NCI-H2227 treated with DMSO at 0.1 percent for 48 hours (cell line): ENCODE measurements at regions not wholly inside any gene's neighbourhood (a gene's known extent, or its start where the extent isn't known, plus 50 kb on each side); places are given as distances from the start of the nearest gene placed in this dataset.

Source experiments
- DNase-seq: peaks from one replicate; lab custom pipeline; 2025; lab: John Stamatoyannopoulos, UW

DNA sequence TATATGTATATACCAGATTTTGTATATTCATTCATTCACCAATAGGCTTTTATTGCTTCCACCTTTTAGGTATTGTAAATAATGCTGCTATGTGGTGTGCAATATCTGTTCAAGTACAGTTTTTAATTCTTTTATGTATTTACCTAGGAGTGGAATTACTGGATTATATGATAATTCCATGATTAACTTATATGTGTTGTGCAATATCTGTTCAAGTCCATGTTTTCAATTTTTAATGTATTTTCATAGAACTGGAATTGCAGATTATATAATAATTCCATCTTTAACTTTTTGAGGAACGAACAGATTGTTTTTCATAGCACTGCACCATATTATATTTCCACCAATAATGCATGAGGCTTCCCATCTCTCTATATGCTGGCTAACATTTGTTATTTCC lies 50.6 kb upstream of the L3MBTL4 start:
- DNase-seq, result no peak

- no peak for DNase-seq
Observed at GRCh38 chr18:6476190-6476589, 61.5 kb upstream of the L3MBTL4 start.

DNA sequence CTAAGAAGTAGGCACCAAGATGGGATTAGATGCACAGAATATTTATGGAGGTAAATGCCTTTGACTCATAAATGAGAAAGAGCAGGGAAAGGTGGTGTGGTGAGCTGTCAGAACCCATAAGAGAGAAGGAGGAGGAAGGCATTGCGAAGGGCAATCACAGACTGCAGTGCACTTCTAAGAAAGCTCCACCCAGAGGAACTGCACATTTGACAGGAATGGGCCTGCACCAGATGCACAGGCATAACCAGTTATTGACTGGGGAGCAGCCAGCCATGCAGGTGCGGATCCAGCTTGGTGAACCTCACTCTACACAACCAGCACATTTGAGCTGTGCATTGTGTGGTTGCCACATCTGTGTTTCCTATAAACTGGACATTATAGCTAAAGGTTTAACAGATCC lies 62.2 kb upstream of the L3MBTL4 start:
- no peak for DNase-seq

DNA sequence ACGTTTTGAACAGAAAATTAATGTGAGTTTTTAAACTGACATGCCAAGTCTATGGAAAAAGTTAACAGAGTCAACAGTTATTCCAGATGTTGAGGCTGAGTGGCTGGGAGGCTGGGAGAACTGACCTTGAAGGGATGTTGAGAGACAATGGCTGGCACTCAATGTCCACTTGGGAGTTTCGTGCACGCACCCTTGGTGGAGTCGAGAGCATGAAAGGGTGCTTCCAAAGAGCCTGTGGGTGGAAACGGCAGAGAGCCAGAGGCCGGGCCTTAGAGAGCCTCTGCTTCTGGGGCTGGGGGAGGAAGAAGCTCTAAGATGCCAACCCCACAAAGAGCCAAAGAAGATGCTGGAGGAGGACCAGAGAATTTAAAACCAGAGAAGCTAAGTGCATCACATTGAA lies 63.4 kb upstream of the L3MBTL4 start:
- no peak for DNase-seq

DNA sequence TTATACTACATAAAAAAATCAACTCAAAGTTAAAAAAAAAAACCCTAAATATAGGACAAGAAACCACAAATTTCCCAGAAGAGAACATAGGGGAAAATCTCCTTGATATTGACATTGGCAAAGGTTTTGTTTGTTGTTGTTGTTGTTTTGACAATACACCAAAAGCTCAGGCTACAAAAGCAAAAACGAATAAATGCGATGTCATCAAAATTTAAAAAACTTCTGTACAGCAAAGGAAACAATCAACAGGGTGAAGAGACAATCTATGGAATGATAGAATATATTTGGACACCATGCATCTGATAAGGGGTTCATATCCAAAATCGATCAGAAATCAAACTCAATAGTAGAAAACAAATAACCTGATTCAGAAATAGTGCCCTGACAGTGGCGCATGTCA lies 65.0 kb upstream of the L3MBTL4 start:
- DNase-seq, result no peak

DNA sequence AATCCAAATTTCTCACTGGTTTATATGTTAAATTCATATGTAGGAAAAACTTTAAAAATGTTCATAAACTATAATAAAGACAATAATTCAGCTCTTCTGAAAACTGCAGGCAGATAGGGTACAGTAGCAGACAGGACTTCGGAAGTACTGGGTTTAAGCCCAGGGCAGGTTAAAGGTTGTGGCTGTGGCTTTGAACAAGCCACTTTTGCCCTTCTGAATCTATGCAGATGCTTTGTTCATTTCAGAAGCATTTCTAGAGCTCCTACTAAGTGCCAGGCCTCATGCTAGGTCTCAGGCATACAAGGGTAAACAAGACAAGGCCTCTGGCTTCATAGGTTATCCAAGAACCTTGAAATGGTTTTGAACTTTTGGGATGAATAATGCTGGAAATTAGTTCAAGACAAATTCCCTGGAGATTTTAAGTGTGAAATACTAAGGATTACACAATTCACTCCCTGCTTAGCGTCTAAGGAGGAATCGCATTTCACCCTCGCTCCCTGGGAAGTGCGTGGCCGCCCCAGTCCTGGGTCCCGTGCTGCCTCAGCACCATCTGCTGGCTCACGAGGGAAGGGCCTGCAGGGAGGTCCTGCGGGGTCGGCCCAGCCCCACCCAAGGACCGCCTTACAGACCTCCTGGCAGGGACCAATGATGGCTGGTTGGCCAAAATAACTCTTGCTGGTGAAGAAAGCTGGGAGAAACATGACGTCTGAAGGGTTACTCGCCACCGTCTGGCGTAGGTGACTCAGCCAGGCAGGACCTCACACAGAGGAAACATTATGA lies 67.7 kb upstream of the L3MBTL4 start:
- no peak for DNase-seq

GRCh38 chr18:6484659-6485058 lies 69.9 kb upstream of the L3MBTL4 start:
- no peak for DNase-seq

- no peak for DNase-seq
Observed at GRCh38 chr18:6486313-6486712, 71.6 kb upstream of the L3MBTL4 start.

DNA sequence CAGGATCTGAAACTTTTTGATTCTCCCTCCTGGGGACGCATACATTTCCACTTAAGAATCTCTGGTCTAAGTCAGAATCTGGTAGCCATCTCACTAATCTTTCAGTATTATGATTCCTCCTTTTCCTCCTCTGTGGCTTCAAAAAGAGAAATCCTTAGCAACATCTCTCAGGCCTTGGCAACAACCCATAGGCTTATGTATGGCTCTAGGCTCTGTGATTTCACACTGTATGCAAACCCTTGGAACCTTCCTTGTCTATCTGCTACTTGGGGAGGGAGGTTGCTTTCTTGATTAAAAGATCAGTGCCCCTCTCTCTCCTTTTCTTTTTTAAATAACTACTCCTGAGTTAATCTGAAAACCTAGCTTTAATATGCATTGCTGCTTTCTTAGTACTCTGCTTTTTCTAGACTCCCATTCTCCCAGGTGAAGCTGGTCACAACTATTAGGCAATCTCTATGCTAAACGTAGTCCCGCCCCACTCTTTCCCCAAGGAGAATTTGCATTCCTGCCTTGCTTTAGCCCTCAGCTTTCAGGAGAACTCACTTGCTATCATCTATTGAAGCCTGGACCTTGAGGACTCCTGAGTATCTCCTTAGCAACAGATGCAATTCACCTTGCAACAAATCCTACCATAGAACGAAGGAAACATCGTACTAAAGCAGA lies 72.2 kb upstream of the L3MBTL4 start:
- no peak for DNase-seq

- no peak for DNase-seq
Observed at GRCh38 chr18:6487968-6488367, 73.3 kb upstream of the L3MBTL4 start.

DNA sequence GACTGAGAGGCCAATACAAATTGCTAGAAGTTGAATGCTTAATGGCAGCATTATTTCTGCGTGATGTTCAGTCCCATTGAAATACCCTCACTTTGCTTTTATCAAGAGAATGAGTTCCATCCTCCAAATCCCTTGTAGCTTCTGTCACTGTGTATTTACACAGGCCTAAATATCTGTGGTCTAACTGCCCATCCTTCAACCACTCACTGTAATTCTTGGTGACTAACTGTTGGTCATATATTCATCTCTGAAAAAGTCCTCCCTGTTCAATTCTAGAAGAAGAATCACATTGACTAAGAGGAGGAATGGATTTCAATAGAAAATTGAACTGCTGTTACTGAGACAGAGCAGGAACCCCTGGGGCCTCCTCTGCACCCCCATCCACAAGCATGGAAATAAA lies 74.2 kb upstream of the L3MBTL4 start:
- no peak for DNase-seq

DNA sequence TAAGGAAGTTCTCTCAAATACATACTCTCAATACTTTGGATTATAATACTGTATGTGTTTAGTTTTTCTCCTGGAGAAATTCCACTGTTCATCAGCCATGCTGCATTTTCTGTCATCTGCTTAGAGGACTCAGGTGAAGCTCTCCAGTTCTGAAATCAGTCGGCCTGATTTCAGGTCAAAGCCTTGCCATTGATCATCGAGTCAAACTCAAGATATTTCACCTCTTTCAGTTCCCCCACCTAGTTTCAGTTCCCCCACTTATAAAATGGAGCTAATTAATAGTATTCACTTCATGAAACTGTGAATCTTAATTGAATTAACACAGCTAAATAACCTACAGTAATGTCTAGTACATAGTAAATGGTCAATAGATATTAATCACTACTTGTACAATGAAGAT lies 75.3 kb upstream of the L3MBTL4 start:
- no peak for DNase-seq

DNA sequence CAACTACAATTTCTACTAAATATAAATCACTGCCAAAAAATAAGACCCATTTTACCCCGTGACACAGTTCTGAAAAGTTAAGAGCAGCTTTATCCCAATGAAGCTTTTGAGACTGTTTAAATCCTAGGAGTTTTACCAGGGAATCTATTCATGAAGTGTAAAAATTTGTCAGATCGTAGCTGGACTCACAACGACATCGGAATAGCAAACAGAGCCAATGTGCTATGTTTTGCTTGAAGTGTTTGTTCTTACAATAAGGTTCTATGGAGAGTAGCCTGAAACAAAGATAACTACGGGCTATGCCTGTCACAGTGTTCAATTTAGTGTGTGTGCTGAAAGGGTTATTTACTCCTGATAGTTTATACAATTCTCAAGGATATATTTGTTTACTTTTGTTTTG lies 78.5 kb upstream of the L3MBTL4 start:
- no peak for DNase-seq

- no peak for DNase-seq
Observed at GRCh38 chr18:6495536-6495935, 80.8 kb upstream of the L3MBTL4 start.

- DNase-seq, result no peak
Observed at GRCh38 chr18:6497543-6497942, 82.8 kb upstream of the L3MBTL4 start.

- no peak for DNase-seq
Observed at GRCh38 chr18:6498289-6498856, 83.7 kb upstream of the L3MBTL4 start.

- no peak for DNase-seq
Observed at GRCh38 chr18:6504605-6505497, 90.1 kb upstream of the L3MBTL4 start.

DNA sequence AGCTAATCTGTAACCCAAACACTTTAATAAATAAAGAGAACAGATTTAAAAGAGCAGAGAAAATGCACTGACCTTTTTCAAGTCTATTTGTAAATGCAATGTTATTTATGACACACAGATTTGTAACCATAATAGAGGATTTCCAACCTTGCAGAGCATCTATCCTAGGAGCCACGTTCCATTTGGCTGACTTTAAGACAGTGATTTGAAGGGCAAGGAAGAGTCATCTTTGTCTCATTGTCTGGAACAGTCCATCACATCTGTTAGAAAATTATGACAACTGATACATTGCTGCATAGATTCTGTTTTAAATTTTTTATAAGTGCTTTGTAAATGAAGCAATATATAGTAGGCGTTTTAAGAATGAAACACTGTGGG lies 90.8 kb upstream of the L3MBTL4 start:
- DNase-seq, result no peak

- DNase-seq, result no peak
Observed at GRCh38 chr18:6509417-6509816, 94.7 kb upstream of the L3MBTL4 start.

- no peak for DNase-seq
Observed at GRCh38 chr18:6509832-6510231, 95.1 kb upstream of the L3MBTL4 start.

DNA sequence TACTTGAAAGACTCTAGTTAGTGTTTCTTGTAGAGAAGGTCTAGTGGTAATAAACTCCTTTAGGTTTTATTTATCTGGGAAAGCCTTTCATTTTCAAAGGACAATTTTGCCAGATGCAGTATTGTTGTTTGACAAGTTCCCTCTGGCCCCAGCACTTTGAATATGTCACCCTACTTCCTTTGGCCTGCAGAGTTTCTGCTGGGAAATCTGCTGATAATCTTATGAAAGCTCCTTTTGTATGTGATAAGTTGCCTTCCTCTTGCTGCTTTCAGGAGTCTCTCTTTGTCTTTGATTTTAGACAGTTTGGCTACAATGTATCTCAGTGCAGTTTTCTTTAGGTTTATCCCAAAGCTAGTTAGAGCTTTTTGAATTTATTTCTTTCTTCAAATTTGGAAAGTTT lies 106.2 kb upstream of the L3MBTL4 start:
- DNase-seq, result no peak

DNA sequence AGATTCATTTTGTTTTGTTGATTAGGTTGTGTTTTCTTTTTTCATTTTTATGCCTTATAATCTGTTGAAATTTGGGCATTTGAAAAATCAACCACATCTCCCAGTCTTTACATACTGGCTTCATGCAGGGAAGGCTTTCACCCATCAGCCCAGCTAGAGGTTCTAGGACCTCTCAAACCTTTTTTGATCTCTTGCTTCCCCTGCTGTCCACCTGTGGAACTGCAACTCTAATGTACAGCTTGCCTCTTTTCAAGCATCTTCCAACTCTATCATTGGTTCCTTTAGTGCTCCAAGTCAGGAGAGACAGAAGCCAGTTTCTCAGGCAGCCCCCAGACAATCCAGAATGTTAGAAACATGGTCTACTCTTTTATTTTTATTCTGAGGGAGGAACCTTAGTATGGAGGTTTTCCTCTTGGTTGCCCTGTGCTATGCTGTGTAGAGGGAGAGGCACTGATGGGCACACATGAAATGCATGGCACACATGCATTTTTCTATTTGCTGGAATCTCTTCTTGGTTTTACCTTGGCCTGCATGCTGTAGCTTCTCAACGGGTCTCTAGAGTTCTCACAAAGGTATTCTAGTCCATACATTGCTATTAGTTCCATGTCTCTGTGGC lies 107.2 kb upstream of the L3MBTL4 start:
- no peak for DNase-seq
